ENCODE measurements at regions not wholly inside any gene's neighbourhood (a gene's known extent, or its start where the extent isn't known, plus 50 kb on each side); places are given as distances from the start of the nearest gene placed in this dataset.

GRCh38 chr4:85420831-85421230 is 54.1 kb upstream of the ARHGAP24 start:
- Histone ChIP-seq H3K27ac (no peak overlapping the region), H3K4me3 (no peak overlapping the region), H3K4me2 (no peak overlapping the region), H3K4me1 (no peaks in the 10 kb centered on the region), H3K9me3 (no peaks in the 10 kb centered on the region)
- ATAC-seq = no peak
- ChIA-PET POLR2A (no interaction called here), CTCF (no interaction called here)
- DNase-seq (ENCODE audit: low read depth in 1 of 2, low spot score in 1 of 2) = no peak
- 93% methylated on average over 6 of the region's 6 CpGs for WGBS (ENCODE audit: missing lambda C conversion rate)
- no peak for FAIRE-seq
- TF ChIP-seq MAZ (IDR thresholded peaks at IDR 0.05; ENCODE audit: borderline replicate concordance, low read depth, low read length) = no peak
- TF ChIP-seq JUNB (IDR thresholded peaks at IDR 0.05) = no peak

- FAIRE-seq (no peak), ATAC-seq (no peak), DNase-seq (ENCODE audit: low read depth in 1 of 2, low spot score in 1 of 2) (no peak)
- Histone ChIP-seq H3K4me1 (no peaks in the 10 kb centered on the region), H3K9me3 (no peaks in the 10 kb centered on the region), H3K4me3 (no peak overlapping the region), H3K27ac (no peak overlapping the region), H3K4me2 (no peak overlapping the region)
- TF ChIP-seq JUN (IDR thresholded peaks at IDR 0.05) (no peak), KDM5A (IDR thresholded peaks at IDR 0.05) (no peak), CEBPB (IDR thresholded peaks at IDR 0.05) (no peak), ELK1 (IDR thresholded peaks at IDR 0.05; ENCODE audit: low read depth, low read length) (no peak), HDAC2 (IDR thresholded peaks at IDR 0.05) (no peak), HES2 (IDR thresholded peaks at IDR 0.05) (no peak), MAX (IDR thresholded peaks at IDR 0.05) (no peak), USF2 (IDR thresholded peaks at IDR 0.05) (no peak)
- WGBS (ENCODE audit: missing lambda C conversion rate) = 12% methylated on average over 2 of the region's 2 CpGs
- CTCF ChIA-PET = no interaction called here
- POLR2A ChIA-PET = no interaction called here
Observed at GRCh38 chr4:85423431-85423830, 51.5 kb upstream of the ARHGAP24 start.
